Neuron (in vitro differentiated cells): ENCODE measurements at regions not wholly inside any gene's neighbourhood (a gene's known extent, or its start where the extent isn't known, plus 50 kb on each side); places are given as distances from the start of the nearest gene placed in this dataset.

Experiments used
- H2AFZ ChIP-seq: one replicate; pipeline ENCODE4 v1.6.1; 2013; ENCODE audit warnings: low read depth, mild to moderate bottlenecking, inconsistent platforms, low read length, moderate library complexity
- H3K27me3 ChIP-seq: one replicate; pipeline ENCODE4 v1.6.1; 2013; ENCODE audit warnings: low read length; ENCODE audit not compliant: insufficient read depth
- H3K36me3 ChIP-seq: one replicate; pipeline ENCODE4 v1.6.1; 2013; ENCODE audit warnings: low read length; ENCODE audit not compliant: insufficient read depth
- H3K4me1 ChIP-seq: one replicate; pipeline ENCODE4 v1.6.1; 2013; ENCODE audit warnings: low read length; ENCODE audit not compliant: insufficient read depth
- H3K4me3 ChIP-seq: 2 replicates; pipeline ENCODE4 v1.5.1; 2013; ENCODE audit warnings: mild to moderate bottlenecking, low read length, moderate library complexity
- H3K9me3 ChIP-seq: one replicate; pipeline ENCODE4 v1.6.1; 2013; ENCODE audit warnings: low read length

DNA sequence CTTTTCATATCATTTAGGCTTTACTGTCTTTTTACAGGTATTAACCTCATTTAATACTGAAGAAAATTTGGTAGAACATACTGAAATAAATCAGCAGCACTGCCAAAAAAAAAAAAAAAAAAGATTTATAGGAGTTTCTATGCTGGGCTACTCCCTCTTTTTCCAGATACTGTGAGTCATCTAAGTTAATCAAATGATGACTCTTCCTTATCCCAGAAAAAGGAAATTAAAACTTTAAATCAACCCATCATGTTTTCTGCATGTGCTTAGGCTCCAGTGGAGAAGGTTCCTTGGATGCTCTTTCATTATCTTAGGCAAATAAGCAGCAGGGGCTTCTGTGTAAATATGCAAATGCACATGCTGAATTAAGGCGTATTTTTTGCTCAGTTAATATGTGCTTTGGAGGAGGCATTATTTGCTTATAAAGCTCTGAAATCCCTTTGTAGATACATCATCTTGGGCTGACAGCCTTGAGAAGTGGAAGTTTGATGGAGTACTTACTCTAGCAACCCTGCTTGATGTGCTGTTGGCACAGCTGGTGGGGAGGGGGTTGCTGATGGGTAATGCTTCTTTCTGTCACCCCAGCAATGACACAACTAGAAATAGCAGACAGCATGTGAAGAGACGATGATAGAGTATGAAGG lies 136.1 kb downstream of the C4orf33 start:
- no peaks in the 10 kb centered on the region for H3K4me1 ChIP-seq
- no peaks in the 10 kb centered on the region for H3K36me3 ChIP-seq
- H3K4me3 ChIP-seq, result no peak overlapping the region
- H2AFZ ChIP-seq, result peak overlapping the region; percentile 52
- H3K27me3 ChIP-seq, result no peaks in the 10 kb centered on the region
- no peaks in the 10 kb centered on the region for H3K9me3 ChIP-seq

DNA sequence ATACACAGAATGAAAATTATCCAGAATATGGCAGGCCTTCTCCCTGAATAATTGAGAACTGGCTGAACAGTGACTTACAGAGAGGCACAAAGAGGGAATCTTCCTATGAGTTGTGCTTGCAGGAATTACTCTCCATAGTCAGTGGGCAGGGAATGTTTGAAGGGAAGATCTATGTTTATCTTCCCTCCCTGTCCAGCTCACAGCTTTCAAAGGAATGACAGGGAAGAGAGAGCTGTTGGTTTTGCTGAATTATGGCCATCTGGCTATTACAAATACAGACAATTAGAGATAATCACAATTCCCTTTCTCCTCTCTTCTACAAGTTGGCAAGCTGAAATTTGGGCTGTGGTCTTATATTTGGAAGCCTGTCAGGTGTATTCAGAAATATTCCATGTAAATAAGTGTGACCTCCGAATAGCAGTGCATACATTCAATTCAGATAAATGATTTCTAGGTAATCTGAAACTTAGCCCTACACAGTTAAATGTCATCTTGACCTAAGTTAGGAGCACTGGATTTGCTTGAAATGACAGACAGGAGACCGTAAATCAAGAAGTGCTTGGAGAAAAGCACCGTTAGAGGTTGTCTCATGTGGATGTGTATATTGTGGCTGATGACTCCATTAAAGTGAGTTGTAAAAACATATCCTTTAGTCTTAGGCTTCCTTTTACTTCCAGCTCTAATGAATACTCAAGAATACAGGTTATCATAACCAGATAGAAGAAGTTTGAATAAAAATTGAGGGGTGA lies 136.8 kb downstream of the C4orf33 start:
- H3K4me3 ChIP-seq, result no peak overlapping the region
- H3K36me3 ChIP-seq, result no peaks in the 10 kb centered on the region
- H3K4me1 ChIP-seq, result no peaks in the 10 kb centered on the region

GRCh38 chr4:129233691-129234090 lies 137.7 kb downstream of the C4orf33 start:
- Histone ChIP-seq H3K27me3 (no peaks in the 10 kb centered on the region), H3K4me3 (no peak overlapping the region), H3K4me1 (peaks cover under 1% of the 10 kb centered on the region), H3K36me3 (no peaks in the 10 kb centered on the region), H3K9me3 (no peaks in the 10 kb centered on the region), H2AFZ (no peak overlapping the region)

More for the DNA sequence above, 136.8 kb downstream of the C4orf33 start:
- no peaks in the 10 kb centered on the region for H3K27me3 ChIP-seq
- peak overlapping the region; percentile 52 for H2AFZ ChIP-seq
- no peaks in the 10 kb centered on the region for H3K9me3 ChIP-seq

- Histone ChIP-seq H3K4me3 (no peak overlapping the region), H2AFZ (no peak overlapping the region), H3K4me1 (peaks cover 13% of the 10 kb centered on the region), H3K9me3 (no peaks in the 10 kb centered on the region), H3K36me3 (no peaks in the 10 kb centered on the region), H3K27me3 (no peaks in the 10 kb centered on the region)
Measured at GRCh38 chr4:129236351-129236750, 140.4 kb downstream of the C4orf33 start.

DNA sequence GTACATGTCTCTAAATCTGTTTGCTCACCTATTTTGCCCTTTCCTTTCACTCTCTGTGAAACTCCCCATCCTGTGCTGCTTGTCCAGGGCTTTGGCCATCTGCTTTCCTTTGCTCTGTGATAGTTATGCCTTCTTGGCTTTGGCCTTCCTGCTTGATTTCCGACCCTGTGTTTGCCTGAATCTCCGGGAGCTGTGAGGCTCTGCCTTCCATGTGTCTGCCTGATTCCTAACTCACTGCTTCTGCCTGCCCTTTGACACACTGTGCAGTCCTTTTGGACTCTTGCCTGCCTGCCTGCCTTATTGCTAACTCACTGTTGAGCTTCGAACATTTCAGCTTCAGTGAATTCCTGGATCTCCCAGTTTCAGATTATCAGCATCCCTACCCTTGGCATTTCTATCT lies 143.1 kb downstream of the C4orf33 start:
- Histone ChIP-seq H3K4me1 (peaks cover 13% of the 10 kb centered on the region), H2AFZ (peak overlapping the region; percentile 3), H3K27me3 (no peaks in the 10 kb centered on the region), H3K36me3 (no peaks in the 10 kb centered on the region), H3K4me3 (no peak overlapping the region), H3K9me3 (no peaks in the 10 kb centered on the region)

DNA sequence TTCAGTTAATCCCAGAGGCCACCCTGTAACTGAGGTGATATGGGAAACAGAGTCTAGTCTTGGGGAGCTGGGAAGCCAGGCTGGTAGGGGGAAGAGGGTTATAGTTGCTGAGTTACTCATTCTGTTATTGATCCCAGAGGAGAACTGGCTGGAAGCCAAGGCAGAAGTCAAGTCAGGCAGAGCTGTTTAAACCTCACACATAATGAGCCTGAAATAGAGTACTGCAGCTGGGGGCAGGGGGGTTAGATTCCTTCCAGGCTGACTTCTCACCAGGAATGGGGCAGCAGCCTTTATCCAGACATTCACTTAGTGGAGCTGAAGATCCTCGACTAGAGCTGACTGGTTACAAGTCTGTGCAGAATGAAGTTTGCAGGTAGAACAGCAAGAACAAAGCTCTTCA lies 144.9 kb downstream of the C4orf33 start:
- Histone ChIP-seq H3K9me3 (no peaks in the 10 kb centered on the region), H3K36me3 (no peaks in the 10 kb centered on the region), H3K27me3 (no peaks in the 10 kb centered on the region), H3K4me3 (no peak overlapping the region), H3K4me1 (peaks cover 13% of the 10 kb centered on the region), H2AFZ (peak overlapping the region; percentile 30)

- Histone ChIP-seq H3K4me3 (no peak overlapping the region), H3K36me3 (no peaks in the 10 kb centered on the region), H3K4me1 (no peaks in the 10 kb centered on the region), H2AFZ (no peak overlapping the region), H3K9me3 (no peaks in the 10 kb centered on the region), H3K27me3 (no peaks in the 10 kb centered on the region)
Measured at GRCh38 chr4:129246145-129246544, 150.2 kb downstream of the C4orf33 start.

- no peak overlapping the region for H3K4me3 ChIP-seq
- H3K4me1 ChIP-seq, result no peaks in the 10 kb centered on the region
- H3K9me3 ChIP-seq, result no peaks in the 10 kb centered on the region
- H3K36me3 ChIP-seq, result no peaks in the 10 kb centered on the region
- no peak overlapping the region for H2AFZ ChIP-seq
- no peaks in the 10 kb centered on the region for H3K27me3 ChIP-seq
Measured at GRCh38 chr4:129246910-129247461, 151.0 kb downstream of the C4orf33 start.

- Histone ChIP-seq H3K27me3 (no peaks in the 10 kb centered on the region), H3K36me3 (no peaks in the 10 kb centered on the region), H3K9me3 (no peaks in the 10 kb centered on the region), H2AFZ (no peak overlapping the region), H3K4me1 (no peaks in the 10 kb centered on the region), H3K4me3 (no peak overlapping the region)
Measured at GRCh38 chr4:129248621-129249020, 152.7 kb downstream of the C4orf33 start.

DNA sequence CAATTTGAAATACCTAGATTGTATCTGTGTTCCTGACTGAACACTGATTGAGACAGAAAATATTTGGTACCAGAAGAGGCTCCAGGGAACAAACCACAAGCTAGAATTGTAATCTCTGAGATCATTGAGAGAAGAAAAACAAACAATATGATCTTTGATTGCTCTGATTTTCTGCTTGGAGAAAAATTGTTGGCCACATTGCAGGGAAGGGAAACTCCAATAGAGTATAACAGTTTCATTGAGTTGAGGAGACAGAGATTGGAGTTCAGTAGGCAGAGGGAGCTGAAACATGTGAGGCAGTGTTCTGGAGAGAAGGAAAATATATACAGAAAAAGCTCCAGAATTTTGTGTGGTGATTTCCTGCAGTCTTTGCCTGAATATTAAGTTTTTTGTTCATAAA lies 158.2 kb downstream of the C4orf33 start:
- Histone ChIP-seq H3K4me3 (no peak overlapping the region), H3K9me3 (no peaks in the 10 kb centered on the region), H3K4me1 (no peaks in the 10 kb centered on the region), H3K27me3 (no peaks in the 10 kb centered on the region), H3K36me3 (no peaks in the 10 kb centered on the region), H2AFZ (no peak overlapping the region)

DNA sequence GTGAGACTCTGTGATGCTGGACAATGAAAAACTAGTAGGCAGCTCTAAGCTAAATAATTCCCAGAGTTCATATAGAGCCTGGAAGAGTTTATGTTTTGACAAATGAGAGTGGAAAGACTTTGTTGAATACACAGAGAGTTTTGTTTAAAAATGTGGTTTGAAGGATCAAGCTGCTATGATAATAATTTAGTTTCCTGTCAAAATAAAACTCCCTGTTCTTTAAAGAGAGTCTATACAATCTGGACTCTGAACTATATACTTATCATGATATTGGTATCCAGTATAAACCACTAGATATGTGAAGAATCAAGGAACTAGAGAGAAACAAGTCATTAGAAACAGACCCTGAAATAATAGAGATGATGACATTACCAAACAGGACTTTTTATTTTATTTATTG lies 158.6 kb downstream of the C4orf33 start:
- no peaks in the 10 kb centered on the region for H3K4me1 ChIP-seq
- H3K36me3 ChIP-seq, result no peaks in the 10 kb centered on the region
- H3K9me3 ChIP-seq, result no peaks in the 10 kb centered on the region
- H2AFZ ChIP-seq, result no peak overlapping the region
- H3K4me3 ChIP-seq, result no peak overlapping the region
- no peaks in the 10 kb centered on the region for H3K27me3 ChIP-seq

GRCh38 chr4:129261584-129261983 lies 165.6 kb downstream of the C4orf33 start:
- peaks cover 5% of the 10 kb centered on the region for H3K4me1 ChIP-seq
- H3K4me3 ChIP-seq, result no peak overlapping the region
- H3K36me3 ChIP-seq, result no peaks in the 10 kb centered on the region
- H2AFZ ChIP-seq, result no peak overlapping the region
- no peaks in the 10 kb centered on the region for H3K27me3 ChIP-seq
- H3K9me3 ChIP-seq, result no peaks in the 10 kb centered on the region

DNA sequence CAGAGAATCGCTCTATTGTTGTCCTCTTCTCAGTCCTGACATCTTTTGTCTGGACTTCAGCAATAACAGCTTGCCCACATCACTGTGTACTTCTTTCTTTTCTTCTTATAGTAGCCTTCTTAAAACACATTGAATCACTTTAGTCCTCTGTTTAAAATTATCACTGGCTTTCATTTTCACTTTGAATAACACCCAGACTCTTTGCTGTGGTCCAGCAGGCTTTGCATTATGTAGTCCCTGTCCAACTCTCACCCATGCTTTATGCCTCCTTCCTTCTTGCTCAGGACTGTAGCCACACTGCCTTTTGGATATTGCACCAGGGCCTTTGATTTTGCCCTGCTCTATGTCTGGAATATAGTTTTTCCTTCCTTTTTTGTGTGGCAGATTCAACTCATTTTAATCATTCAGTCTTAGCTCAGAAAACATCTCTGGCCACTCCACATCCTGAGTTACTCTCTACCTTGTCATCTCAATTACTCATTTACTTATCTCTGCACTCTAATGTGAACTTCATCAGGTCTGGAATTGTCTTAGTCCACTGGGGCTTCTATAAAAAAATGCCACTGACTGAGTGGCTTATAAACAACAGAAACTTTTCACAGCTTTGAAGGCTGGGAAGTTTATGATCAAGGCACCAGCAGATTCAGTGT lies 168.2 kb downstream of the C4orf33 start:
- H3K4me3 ChIP-seq, result no peak overlapping the region
- H3K27me3 ChIP-seq, result no peaks in the 10 kb centered on the region
- H3K4me1 ChIP-seq, result peaks cover 5% of the 10 kb centered on the region
- no peaks in the 10 kb centered on the region for H3K36me3 ChIP-seq
- H3K9me3 ChIP-seq, result no peaks in the 10 kb centered on the region
- H2AFZ ChIP-seq, result no peak overlapping the region
